ENCODE measurements at regions not wholly inside any gene's neighbourhood (a gene's known extent, or its start where the extent isn't known, plus 50 kb on each side); places are given as distances from the start of the nearest gene placed in this dataset.

GRCh38 chrX:487836-488235 lies 101.1 kb upstream of the PPP2R3B start:
- TF ChIP-seq POLR2A (IDR thresholded peaks at IDR 0.05; ENCODE audit: low read length) (no peak), GATA1 (IDR thresholded peaks at IDR 0.05; ENCODE audit: low read depth, low read length) (no peak)

Data from erythroblast (primary cell).